ENCODE measurements at regions not wholly inside any gene's neighbourhood (a gene's known extent, or its start where the extent isn't known, plus 50 kb on each side); places are given as distances from the start of the nearest gene placed in this dataset.
"Not testable (repeated sequence)": the region's sequence is repeated elsewhere in the genome, so short reads cannot be mapped to it uniquely, and the experiment has no call there.

DNA sequence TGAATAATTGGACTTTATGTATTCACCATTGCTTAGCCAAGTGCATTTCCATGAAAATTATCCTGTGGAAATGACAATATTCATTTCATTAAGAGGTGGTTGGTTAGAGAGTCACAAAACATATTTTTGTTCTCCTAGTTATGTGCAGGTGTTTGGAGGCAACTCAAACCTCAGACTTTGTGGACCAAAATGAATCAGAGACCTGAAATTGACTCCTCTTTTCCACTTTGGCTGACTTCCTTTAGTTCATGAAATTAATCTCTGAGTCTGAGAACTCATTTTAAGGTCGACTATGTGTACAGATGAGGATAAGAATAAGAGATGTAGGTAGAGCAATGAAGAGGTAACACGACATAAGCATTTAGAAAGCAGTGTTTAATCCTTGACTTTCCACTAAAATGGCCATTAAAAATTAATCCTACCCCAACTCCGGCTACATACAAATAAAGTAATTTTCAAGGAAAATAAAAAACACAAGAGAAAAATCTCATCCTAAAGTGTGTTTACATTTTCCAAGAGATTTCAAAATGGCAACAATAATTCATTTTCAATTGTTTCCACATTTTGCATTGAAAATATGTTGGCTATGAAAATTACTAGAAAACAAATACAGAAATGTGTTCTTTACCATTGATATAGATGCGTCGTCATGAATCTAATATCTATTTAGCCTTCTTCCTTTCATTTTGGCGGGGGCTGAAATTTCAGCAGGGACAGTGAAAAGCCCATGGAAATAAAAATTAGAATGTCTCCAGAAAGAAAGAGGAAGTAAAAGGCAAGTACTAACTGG is 185.4 kb upstream of the CSNK1A1L start:
- Mint-ChIP-seq H3K27me3 (ENCODE audit: low read depth, poor library complexity) (no peaks in the 10 kb centered on the region), H3K36me3 (ENCODE audit: low read depth) (no peaks in the 10 kb centered on the region), H3K4me3 (no peak overlapping the region), H3K4me1 (no peaks in the 10 kb centered on the region), H3K27ac (no peak overlapping the region), H3K9me3 (no peaks in the 10 kb centered on the region)
- TF ChIP-seq, protein P1, sequence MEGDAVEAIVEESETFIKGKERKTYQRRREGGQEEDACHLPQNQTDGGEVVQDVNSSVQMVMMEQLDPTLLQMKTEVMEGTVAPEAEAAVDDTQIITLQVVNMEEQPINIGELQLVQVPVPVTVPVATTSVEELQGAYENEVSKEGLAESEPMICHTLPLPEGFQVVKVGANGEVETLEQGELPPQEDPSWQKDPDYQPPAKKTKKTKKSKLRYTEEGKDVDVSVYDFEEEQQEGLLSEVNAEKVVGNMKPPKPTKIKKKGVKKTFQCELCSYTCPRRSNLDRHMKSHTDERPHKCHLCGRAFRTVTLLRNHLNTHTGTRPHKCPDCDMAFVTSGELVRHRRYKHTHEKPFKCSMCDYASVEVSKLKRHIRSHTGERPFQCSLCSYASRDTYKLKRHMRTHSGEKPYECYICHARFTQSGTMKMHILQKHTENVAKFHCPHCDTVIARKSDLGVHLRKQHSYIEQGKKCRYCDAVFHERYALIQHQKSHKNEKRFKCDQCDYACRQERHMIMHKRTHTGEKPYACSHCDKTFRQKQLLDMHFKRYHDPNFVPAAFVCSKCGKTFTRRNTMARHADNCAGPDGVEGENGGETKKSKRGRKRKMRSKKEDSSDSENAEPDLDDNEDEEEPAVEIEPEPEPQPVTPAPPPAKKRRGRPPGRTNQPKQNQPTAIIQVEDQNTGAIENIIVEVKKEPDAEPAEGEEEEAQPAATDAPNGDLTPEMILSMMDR (IDR thresholded peaks at IDR 0.05), result no peak
- no peak for DNase-seq

DNA sequence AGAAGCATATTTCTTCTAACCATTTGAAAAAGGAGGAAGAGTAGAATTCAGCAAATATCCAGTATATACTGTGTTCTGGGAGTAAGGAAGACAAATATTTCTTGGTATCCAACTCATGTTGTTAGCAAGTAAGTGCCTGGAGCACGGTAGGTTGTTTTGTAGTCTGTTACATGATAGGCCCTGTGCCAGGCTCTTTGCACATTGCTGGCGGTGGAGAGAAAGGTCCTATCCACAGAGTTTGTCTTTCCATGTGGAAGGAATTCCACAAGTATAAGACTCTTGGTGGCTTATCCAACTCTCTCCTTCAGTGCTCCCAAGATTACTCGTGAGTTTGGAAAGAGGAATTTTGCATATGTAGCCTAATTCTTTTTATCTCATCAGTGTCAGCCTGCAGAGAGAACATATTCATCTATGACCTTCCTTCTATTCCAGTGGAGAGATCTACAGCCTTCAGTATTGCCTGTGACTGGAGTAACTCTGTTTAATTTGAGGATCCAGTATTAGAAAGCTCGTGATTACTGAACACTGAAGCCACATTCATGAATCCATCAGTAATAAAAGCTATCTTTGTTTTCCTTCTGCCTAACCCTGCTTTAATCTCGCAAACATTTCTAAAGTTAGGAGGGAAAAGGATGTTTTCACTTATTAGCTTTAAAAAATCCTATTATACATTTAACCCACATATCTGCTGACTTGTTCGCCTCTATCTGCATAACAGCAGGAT is 183.9 kb upstream of the CSNK1A1L start:
- Mint-ChIP-seq H3K27ac (no peak overlapping the region), H3K36me3 (ENCODE audit: low read depth) (no peaks in the 10 kb centered on the region), H3K27me3 (ENCODE audit: low read depth, poor library complexity) (no peaks in the 10 kb centered on the region), H3K4me3 (no peak overlapping the region), H3K4me1 (no peaks in the 10 kb centered on the region), H3K9me3 (no peaks in the 10 kb centered on the region)
- TF ChIP-seq, protein P1 (IDR thresholded peaks at IDR 0.05), result no peak
- DNase-seq, result no peak

DNA sequence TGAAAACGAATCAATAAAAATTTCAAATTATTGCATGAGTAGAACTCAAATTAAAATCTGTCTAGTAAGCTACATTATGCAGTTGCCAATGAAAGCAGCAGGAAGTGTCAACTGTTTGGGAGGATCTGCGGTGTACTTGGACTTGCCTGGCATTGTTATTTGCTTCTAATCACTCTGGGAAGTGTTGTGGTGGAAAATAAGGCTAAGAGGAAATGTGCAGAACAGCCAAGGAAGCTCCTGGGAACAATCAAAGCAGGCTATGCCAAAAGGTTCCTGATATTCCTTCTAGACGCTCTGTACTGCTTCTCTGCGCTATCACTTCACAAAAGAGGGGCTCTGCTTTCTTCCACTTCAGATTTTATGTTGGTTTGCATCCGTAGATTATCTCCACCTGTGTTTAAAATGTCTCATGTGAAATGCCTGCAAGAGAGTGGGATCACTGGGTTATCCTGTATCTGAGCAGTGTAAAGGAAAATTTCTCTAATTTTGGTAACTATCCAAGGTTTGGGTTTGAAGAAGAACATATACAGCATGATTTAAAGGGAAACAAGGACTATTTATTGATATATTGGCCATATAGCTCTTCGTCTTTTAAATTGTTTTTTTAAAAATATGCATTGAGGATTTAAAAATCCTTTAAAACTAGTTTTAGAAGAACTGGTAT is 182.7 kb upstream of the CSNK1A1L start:
- Mint-ChIP-seq H3K9me3 (no peaks in the 10 kb centered on the region), H3K27me3 (ENCODE audit: low read depth, poor library complexity) (no peaks in the 10 kb centered on the region), H3K4me1 (no peaks in the 10 kb centered on the region), H3K36me3 (ENCODE audit: low read depth) (no peaks in the 10 kb centered on the region), H3K4me3 (no peak overlapping the region), H3K27ac (no peak overlapping the region)
- TF ChIP-seq, protein P1 (IDR thresholded peaks at IDR 0.05), result no peak
- DNase-seq, result no peak

DNA sequence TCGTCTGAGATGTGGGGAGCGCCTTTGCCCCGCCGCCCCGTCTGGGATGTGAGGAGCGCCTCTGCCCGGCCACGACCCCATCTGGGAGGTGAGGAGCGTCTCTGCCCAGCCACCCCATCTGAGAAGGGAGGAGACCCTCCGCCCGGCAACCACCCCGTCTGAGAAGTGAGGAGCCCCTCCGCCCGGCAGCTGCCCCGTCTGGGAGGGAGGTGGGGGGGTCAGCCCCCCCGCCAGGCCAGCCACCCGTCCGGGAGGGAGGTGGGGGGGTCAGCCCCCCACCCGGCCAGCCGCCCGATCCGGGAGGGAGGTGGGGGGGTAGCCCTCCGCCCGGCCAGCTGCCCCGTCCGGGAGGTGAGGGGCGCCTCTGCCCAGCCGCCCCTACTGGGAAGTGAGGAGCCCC is 174.8 kb upstream of the CSNK1A1L start:
- H3K4me1 Mint-ChIP-seq; H3K4me3 Mint-ChIP-seq; H3K36me3 Mint-ChIP-seq (ENCODE audit: low read depth); DNase-seq; H3K27me3 Mint-ChIP-seq (ENCODE audit: low read depth, poor library complexity); H3K27ac Mint-ChIP-seq: not testable (repeated sequence)
- H3K9me3 Mint-ChIP-seq, result peaks cover 23% of the 10 kb centered on the region

- Mint-ChIP-seq H3K36me3 (ENCODE audit: low read depth) (peaks cover 5% of the 10 kb centered on the region), H3K4me1 (no peaks in the 10 kb centered on the region), H3K4me3 (no peak overlapping the region), H3K9me3 (peaks cover 23% of the 10 kb centered on the region), H3K27ac (no peak overlapping the region), H3K27me3 (ENCODE audit: low read depth, poor library complexity) (no peaks in the 10 kb centered on the region)
- DNase-seq, result no peak
- TF ChIP-seq, protein P1 (IDR thresholded peaks at IDR 0.05), result no peak
Observed at GRCh38 chr13:37277435-37278144, 172.1 kb upstream of the CSNK1A1L start.

- Mint-ChIP-seq H3K4me1 (no peaks in the 10 kb centered on the region), H3K27me3 (ENCODE audit: low read depth, poor library complexity) (no peaks in the 10 kb centered on the region), H3K9me3 (peaks cover 21% of the 10 kb centered on the region), H3K27ac (no peak overlapping the region), H3K36me3 (ENCODE audit: low read depth) (peaks cover 5% of the 10 kb centered on the region), H3K4me3 (no peak overlapping the region)
- TF ChIP-seq, protein P1 (IDR thresholded peaks at IDR 0.05), result no peak
- no peak for DNase-seq
Observed at GRCh38 chr13:37277007-37277406, 171.5 kb upstream of the CSNK1A1L start.
